ENCODE measurements at regions not wholly inside any gene's neighbourhood (a gene's known extent, or its start where the extent isn't known, plus 50 kb on each side); places are given as distances from the start of the nearest gene placed in this dataset.
A peak's percentile ranks its signal among the peaks of the same experiment; 100 is the strongest.
"Not testable (repeated sequence)": the region's sequence is repeated elsewhere in the genome, so short reads cannot be mapped to it uniquely, and the experiment has no call there.

- H3K9me3 ChIP-seq (ENCODE audit: control insufficient read depth, low read length, poor library complexity, severe bottlenecking), result no peaks in the 10 kb centered on the region
- DNase-seq (no peak), ATAC-seq (no peak)
- Mint-ChIP-seq H3K4me1 (peaks cover 4% of the 10 kb centered on the region), H3K27ac (no peak overlapping the region), H3K27me3 (peaks cover 16% of the 10 kb centered on the region), H3K36me3 (ENCODE audit: low read depth) (no peaks in the 10 kb centered on the region), H3K4me3 (no peak overlapping the region)
Measured at GRCh38 chr11:69205743-69206612, 50.2 kb downstream of the SMIM38 start.

- H3K4me3 Mint-ChIP-seq; ATAC-seq; H3K9me3 ChIP-seq (ENCODE audit: control insufficient read depth, low read length, poor library complexity, severe bottlenecking); H3K36me3 Mint-ChIP-seq (ENCODE audit: low read depth); H3K4me1 Mint-ChIP-seq; H3K27ac Mint-ChIP-seq; DNase-seq: not testable (repeated sequence)
- H3K27me3 Mint-ChIP-seq, result peaks cover 18% of the 10 kb centered on the region
Measured at GRCh38 chr11:69206613-69206965, 50.9 kb downstream of the SMIM38 start.

GRCh38 chr11:69207165-69207889, 51.6 kb downstream of the SMIM38 start:
- H3K4me3 Mint-ChIP-seq, result no peak overlapping the region
- H3K9me3 ChIP-seq (ENCODE audit: control insufficient read depth, low read length, poor library complexity, severe bottlenecking), result no peaks in the 10 kb centered on the region
- H3K36me3 Mint-ChIP-seq (ENCODE audit: low read depth), result no peaks in the 10 kb centered on the region
- ATAC-seq (no peak), DNase-seq (no peak)
- no peak overlapping the region for H3K27ac Mint-ChIP-seq
- H3K27me3 Mint-ChIP-seq, result peaks cover 23% of the 10 kb centered on the region
- peaks cover 4% of the 10 kb centered on the region for H3K4me1 Mint-ChIP-seq

GRCh38 chr11:69208190-69209037, 52.7 kb downstream of the SMIM38 start:
- H3K9me3 ChIP-seq (ENCODE audit: control insufficient read depth, low read length, poor library complexity, severe bottlenecking), result no peaks in the 10 kb centered on the region
- Mint-ChIP-seq H3K4me3 (no peak overlapping the region), H3K27ac (no peak overlapping the region), H3K4me1 (peaks cover 11% of the 10 kb centered on the region), H3K27me3 (peaks cover 34% of the 10 kb centered on the region), H3K36me3 (ENCODE audit: low read depth) (no peaks in the 10 kb centered on the region)
- ATAC-seq, result no peak
- DNase-seq, result no peak

- peaks cover 38% of the 10 kb centered on the region for H3K27me3 Mint-ChIP-seq
- H3K27ac Mint-ChIP-seq, result no peak overlapping the region
- no peak overlapping the region for H3K4me3 Mint-ChIP-seq
- H3K4me1 Mint-ChIP-seq, result peaks cover 12% of the 10 kb centered on the region
- DNase-seq (no peak), ATAC-seq (no peak)
- H3K9me3 ChIP-seq (ENCODE audit: control insufficient read depth, low read length, poor library complexity, severe bottlenecking), result no peaks in the 10 kb centered on the region
- H3K36me3 Mint-ChIP-seq (ENCODE audit: low read depth), result no peaks in the 10 kb centered on the region
Measured at GRCh38 chr11:69209038-69209350, 53.3 kb downstream of the SMIM38 start.

GRCh38 chr11:69209421-69210309, 53.9 kb downstream of the SMIM38 start:
- Mint-ChIP-seq H3K27ac (no peak overlapping the region), H3K4me1 (peaks cover 12% of the 10 kb centered on the region), H3K4me3 (no peak overlapping the region), H3K36me3 (ENCODE audit: low read depth) (no peaks in the 10 kb centered on the region), H3K27me3 (peaks cover 38% of the 10 kb centered on the region)
- no peak for ATAC-seq
- no peak for DNase-seq
- H3K9me3 ChIP-seq (ENCODE audit: control insufficient read depth, low read length, poor library complexity, severe bottlenecking), result no peaks in the 10 kb centered on the region

- Mint-ChIP-seq H3K27ac (no peak overlapping the region), H3K36me3 (ENCODE audit: low read depth) (no peaks in the 10 kb centered on the region), H3K27me3 (peaks cover 38% of the 10 kb centered on the region), H3K4me3 (no peak overlapping the region), H3K4me1 (peaks cover 12% of the 10 kb centered on the region)
- no peak for DNase-seq
- no peak for ATAC-seq
- no peaks in the 10 kb centered on the region for H3K9me3 ChIP-seq (ENCODE audit: control insufficient read depth, low read length, poor library complexity, severe bottlenecking)
Measured at GRCh38 chr11:69210310-69211035, 54.7 kb downstream of the SMIM38 start.

GRCh38 chr11:69211540-69211919, 55.8 kb downstream of the SMIM38 start:
- no peaks in the 10 kb centered on the region for H3K9me3 ChIP-seq (ENCODE audit: control insufficient read depth, low read length, poor library complexity, severe bottlenecking)
- no peak for DNase-seq
- ATAC-seq, result no peak
- Mint-ChIP-seq H3K36me3 (ENCODE audit: low read depth) (no peaks in the 10 kb centered on the region), H3K27ac (no peak overlapping the region), H3K4me3 (no peak overlapping the region), H3K4me1 (peaks cover 9% of the 10 kb centered on the region), H3K27me3 (peaks cover 38% of the 10 kb centered on the region)

GRCh38 chr11:69211920-69212797, 56.4 kb downstream of the SMIM38 start:
- Mint-ChIP-seq H3K4me1 (peaks cover 9% of the 10 kb centered on the region), H3K36me3 (ENCODE audit: low read depth) (no peaks in the 10 kb centered on the region), H3K4me3 (no peak overlapping the region), H3K27ac (peak overlapping the region; percentile 47), H3K27me3 (peaks cover 38% of the 10 kb centered on the region)
- DNase-seq (no peak), ATAC-seq (no peak)
- H3K9me3 ChIP-seq (ENCODE audit: control insufficient read depth, low read length, poor library complexity, severe bottlenecking), result no peaks in the 10 kb centered on the region

GRCh38 chr11:69212798-69213110, 57.0 kb downstream of the SMIM38 start:
- Mint-ChIP-seq H3K4me3 (no peak overlapping the region), H3K27me3 (peaks cover 38% of the 10 kb centered on the region), H3K4me1 (peaks cover 9% of the 10 kb centered on the region), H3K27ac (peak overlapping the region; percentile 47), H3K36me3 (ENCODE audit: low read depth) (no peaks in the 10 kb centered on the region)
- ATAC-seq, result no peak
- H3K9me3 ChIP-seq (ENCODE audit: control insufficient read depth, low read length, poor library complexity, severe bottlenecking), result no peaks in the 10 kb centered on the region
- no peak for DNase-seq

GRCh38 chr11:69213316-69213715, 57.6 kb downstream of the SMIM38 start:
- H3K9me3 ChIP-seq (ENCODE audit: control insufficient read depth, low read length, poor library complexity, severe bottlenecking), result no peaks in the 10 kb centered on the region
- no peak overlapping the region for H3K27ac Mint-ChIP-seq
- H3K27me3 Mint-ChIP-seq, result peaks cover 38% of the 10 kb centered on the region
- DNase-seq, result no peak
- no peak overlapping the region for H3K4me3 Mint-ChIP-seq
- H3K36me3 Mint-ChIP-seq (ENCODE audit: low read depth), result no peaks in the 10 kb centered on the region
- H3K4me1 Mint-ChIP-seq, result peaks cover 9% of the 10 kb centered on the region
- peak; percentile 27 for ATAC-seq
